Eye (tissue), 1 donor: ENCODE measurements at regions not wholly inside any gene's neighbourhood (a gene's known extent, or its start where the extent isn't known, plus 50 kb on each side); places are given as distances from the start of the nearest gene placed in this dataset.

ENCODE experiments used
- DNase-seq: peaks from one replicate; pipeline ENCODE4 v3.0.0-alpha.2; 2015

- DNase-seq, result no peak
These were observed 261.6 kb downstream of the ZEB1 start for GRCh38 chr10:31580646-31581045.
